ENCODE measurements at regions not wholly inside any gene's neighbourhood (a gene's known extent, or its start where the extent isn't known, plus 50 kb on each side); places are given as distances from the start of the nearest gene placed in this dataset.

GRCh38 chr2:187879491-187879890 is 325.3 kb upstream of the TFPI start:
- Histone ChIP-seq H3K4me3 (ENCODE audit: insufficient read depth in 1 of 2, low read depth in 1 of 2, low read length in 2 of 2) (no peak overlapping the region), H3K36me3 (ENCODE audit: control insufficient read depth in 1 of 2, insufficient read depth in 2 of 2, low read depth in 1 of 2, low read length in 2 of 2) (no peaks in the 10 kb centered on the region), H3K79me1 (replicated peaks; ENCODE audit: low read length, poor library complexity, severe bottlenecking) (no peaks in the 10 kb centered on the region), H3K4me1 (ENCODE audit: control insufficient read depth, insufficient read depth, low read depth, low read length) (no peaks in the 10 kb centered on the region), H3K4ac (ENCODE audit: low read depth in 1 of 2, low read length in 2 of 2) (no peak overlapping the region), H2BK5ac (ENCODE audit: low read depth, low read length, poor library complexity, severe bottlenecking) (no peak overlapping the region), H3K14ac (ENCODE audit: low read length in 2 of 2) (no peak overlapping the region), H3K18ac (ENCODE audit: low read depth in 1 of 2, low read length in 2 of 2) (no peak overlapping the region), H3K27ac (ENCODE audit: low read length, poor library complexity, severe bottlenecking) (no peak overlapping the region), H3K9me3 (ENCODE audit: control insufficient read depth, low read length) (no peaks in the 10 kb centered on the region), H2BK120ac (ENCODE audit: low read depth, low read length) (no peak overlapping the region), H3K9ac (ENCODE audit: low read length) (no peak overlapping the region), H3K4me2 (ENCODE audit: low read length, poor library complexity, severe bottlenecking) (no peak overlapping the region), H2AFZ (ENCODE audit: low read depth, low read length) (no peak overlapping the region), H3K23ac (ENCODE audit: low read length in 2 of 2) (no peak overlapping the region), H4K8ac (ENCODE audit: low read length) (no peak overlapping the region), H3K27me3 (ENCODE audit: control insufficient read depth in 1 of 2, insufficient read depth in 1 of 2, low read length in 2 of 2) (no peaks in the 10 kb centered on the region), H4K91ac (ENCODE audit: low read length) (no peak overlapping the region), H2BK12ac (ENCODE audit: low read length in 2 of 2) (no peak overlapping the region), H2AK5ac (ENCODE audit: low read length, severe bottlenecking) (no peak overlapping the region), H2BK15ac (ENCODE audit: low read depth, poor library complexity, severe bottlenecking) (no peak overlapping the region)
- no peak for DNase-seq
- WGBS, result 80% methylated on average over 1 of the region's 7 CpGs

DNA sequence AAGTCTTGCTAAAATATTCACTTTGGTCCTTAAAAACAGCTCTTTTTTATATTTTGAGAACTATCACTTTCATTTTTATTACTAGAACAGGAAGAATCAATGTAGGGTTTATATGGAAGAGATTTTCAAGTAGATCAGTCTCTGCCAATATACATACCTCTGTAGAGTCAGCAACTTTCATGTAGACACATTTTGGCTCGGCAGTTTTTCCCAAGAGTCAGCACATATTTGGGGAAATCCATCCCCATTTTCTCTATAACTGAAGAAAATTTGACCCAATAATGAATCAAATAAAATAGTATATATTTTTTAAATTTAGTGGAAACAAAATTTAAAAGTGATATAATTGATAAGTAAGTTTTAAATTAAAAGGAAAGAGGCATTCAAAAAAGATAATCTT is 329.8 kb upstream of the TFPI start:
- no peaks in the 10 kb centered on the region for H3K36me3 ChIP-seq (ENCODE audit: control insufficient read depth in 1 of 2, insufficient read depth in 2 of 2, low read depth in 1 of 2, low read length in 2 of 2)
- H3K4ac ChIP-seq (ENCODE audit: low read depth in 1 of 2, low read length in 2 of 2), result no peak overlapping the region
- no peak overlapping the region for H2BK5ac ChIP-seq (ENCODE audit: low read depth, low read length, poor library complexity, severe bottlenecking)
- no peak overlapping the region for H3K14ac ChIP-seq (ENCODE audit: low read length in 2 of 2)
- H2AFZ ChIP-seq (ENCODE audit: low read depth, low read length), result no peak overlapping the region
- H2BK12ac ChIP-seq (ENCODE audit: low read length in 2 of 2), result no peak overlapping the region
- no peak overlapping the region for H2BK15ac ChIP-seq (ENCODE audit: low read depth, poor library complexity, severe bottlenecking)
- H3K23ac ChIP-seq (ENCODE audit: low read length in 2 of 2), result no peak overlapping the region
- WGBS, result 100% methylated on average over 1 of the region's 1 CpG
- no peak for DNase-seq
- H3K18ac ChIP-seq (ENCODE audit: low read depth in 1 of 2, low read length in 2 of 2), result no peak overlapping the region
- H2AK5ac ChIP-seq (ENCODE audit: low read length, severe bottlenecking), result no peak overlapping the region
- no peak overlapping the region for H3K9ac ChIP-seq (ENCODE audit: low read length)
- no peaks in the 10 kb centered on the region for H3K79me1 ChIP-seq (replicated peaks; ENCODE audit: low read length, poor library complexity, severe bottlenecking)
- H3K27ac ChIP-seq (ENCODE audit: low read length, poor library complexity, severe bottlenecking), result no peak overlapping the region
- no peak overlapping the region for H3K4me2 ChIP-seq (ENCODE audit: low read length, poor library complexity, severe bottlenecking)
- H4K91ac ChIP-seq (ENCODE audit: low read length), result no peak overlapping the region
- no peaks in the 10 kb centered on the region for H3K9me3 ChIP-seq (ENCODE audit: control insufficient read depth, low read length)
- H3K4me1 ChIP-seq (ENCODE audit: control insufficient read depth, insufficient read depth, low read depth, low read length), result no peaks in the 10 kb centered on the region
- no peak overlapping the region for H3K4me3 ChIP-seq (ENCODE audit: insufficient read depth in 1 of 2, low read depth in 1 of 2, low read length in 2 of 2)
- H2BK120ac ChIP-seq (ENCODE audit: low read depth, low read length), result no peak overlapping the region
- H3K27me3 ChIP-seq (ENCODE audit: control insufficient read depth in 1 of 2, insufficient read depth in 1 of 2, low read length in 2 of 2), result no peaks in the 10 kb centered on the region
- no peak overlapping the region for H4K8ac ChIP-seq (ENCODE audit: low read length)

GRCh38 chr2:187890690-187891089 is 336.5 kb upstream of the TFPI start:
- Histone ChIP-seq H3K27ac (ENCODE audit: low read length, poor library complexity, severe bottlenecking) (no peak overlapping the region), H4K8ac (ENCODE audit: low read length) (no peak overlapping the region), H2BK5ac (ENCODE audit: low read depth, low read length, poor library complexity, severe bottlenecking) (no peak overlapping the region), H3K4me2 (ENCODE audit: low read length, poor library complexity, severe bottlenecking) (no peak overlapping the region), H3K14ac (ENCODE audit: low read length in 2 of 2) (no peak overlapping the region), H3K4me1 (ENCODE audit: control insufficient read depth, insufficient read depth, low read depth, low read length) (no peaks in the 10 kb centered on the region), H3K18ac (ENCODE audit: low read depth in 1 of 2, low read length in 2 of 2) (no peak overlapping the region), H3K4me3 (ENCODE audit: insufficient read depth in 1 of 2, low read depth in 1 of 2, low read length in 2 of 2) (no peak overlapping the region), H2BK120ac (ENCODE audit: low read depth, low read length) (no peak overlapping the region), H2AK5ac (ENCODE audit: low read length, severe bottlenecking) (no peak overlapping the region), H3K23ac (ENCODE audit: low read length in 2 of 2) (no peak overlapping the region), H3K9ac (ENCODE audit: low read length) (no peak overlapping the region), H3K27me3 (ENCODE audit: control insufficient read depth in 1 of 2, insufficient read depth in 1 of 2, low read length in 2 of 2) (no peaks in the 10 kb centered on the region), H3K9me3 (ENCODE audit: control insufficient read depth, low read length) (no peaks in the 10 kb centered on the region), H4K91ac (ENCODE audit: low read length) (no peak overlapping the region), H3K36me3 (ENCODE audit: control insufficient read depth in 1 of 2, insufficient read depth in 2 of 2, low read depth in 1 of 2, low read length in 2 of 2) (no peaks in the 10 kb centered on the region), H3K79me1 (replicated peaks; ENCODE audit: low read length, poor library complexity, severe bottlenecking) (no peaks in the 10 kb centered on the region), H2AFZ (ENCODE audit: low read depth, low read length) (no peak overlapping the region), H2BK15ac (ENCODE audit: low read depth, poor library complexity, severe bottlenecking) (no peak overlapping the region), H2BK12ac (ENCODE audit: low read length in 2 of 2) (no peak overlapping the region), H3K4ac (ENCODE audit: low read depth in 1 of 2, low read length in 2 of 2) (no peak overlapping the region)
- DNase-seq, result no peak
- WGBS, result 67% methylated on average over 2 of the region's 2 CpGs

DNA sequence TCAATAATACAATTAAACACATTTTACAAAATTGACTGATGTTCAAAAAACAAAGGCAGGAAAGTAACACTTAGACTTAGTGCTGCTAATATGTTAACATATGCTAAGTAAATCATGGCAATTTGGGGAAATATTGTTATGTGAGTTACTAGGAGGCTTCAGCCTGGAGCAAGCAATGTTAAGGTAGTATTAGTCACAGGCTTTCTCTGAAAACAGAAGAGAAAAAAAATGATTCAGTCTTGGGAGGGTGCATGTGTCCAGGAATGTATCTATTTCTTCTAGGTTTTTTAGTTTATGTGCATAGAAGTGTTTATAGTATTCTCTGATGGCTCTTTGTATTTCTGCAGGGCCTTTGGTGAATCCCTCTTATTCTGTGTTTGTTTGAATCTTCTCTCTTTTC is 345.8 kb upstream of the TFPI start:
- no peaks in the 10 kb centered on the region for H3K27me3 ChIP-seq (ENCODE audit: control insufficient read depth in 1 of 2, insufficient read depth in 1 of 2, low read length in 2 of 2)
- no peak overlapping the region for H3K4me3 ChIP-seq (ENCODE audit: insufficient read depth in 1 of 2, low read depth in 1 of 2, low read length in 2 of 2)
- H3K14ac ChIP-seq (ENCODE audit: low read length in 2 of 2), result no peak overlapping the region
- H3K4me2 ChIP-seq (ENCODE audit: low read length, poor library complexity, severe bottlenecking), result no peak overlapping the region
- no peak overlapping the region for H2BK5ac ChIP-seq (ENCODE audit: low read depth, low read length, poor library complexity, severe bottlenecking)
- H3K18ac ChIP-seq (ENCODE audit: low read depth in 1 of 2, low read length in 2 of 2), result no peak overlapping the region
- H3K79me1 ChIP-seq (replicated peaks; ENCODE audit: low read length, poor library complexity, severe bottlenecking), result no peaks in the 10 kb centered on the region
- no peak overlapping the region for H3K23ac ChIP-seq (ENCODE audit: low read length in 2 of 2)
- no peaks in the 10 kb centered on the region for H3K36me3 ChIP-seq (ENCODE audit: control insufficient read depth in 1 of 2, insufficient read depth in 2 of 2, low read depth in 1 of 2, low read length in 2 of 2)
- no peak overlapping the region for H2BK120ac ChIP-seq (ENCODE audit: low read depth, low read length)
- H3K27ac ChIP-seq (ENCODE audit: low read length, poor library complexity, severe bottlenecking), result no peak overlapping the region
- H4K8ac ChIP-seq (ENCODE audit: low read length), result no peak overlapping the region
- no peak overlapping the region for H2AK5ac ChIP-seq (ENCODE audit: low read length, severe bottlenecking)
- peaks cover 4% of the 10 kb centered on the region for H3K9me3 ChIP-seq (ENCODE audit: control insufficient read depth, low read length)
- no peak overlapping the region for H3K9ac ChIP-seq (ENCODE audit: low read length)
- H2BK15ac ChIP-seq (ENCODE audit: low read depth, poor library complexity, severe bottlenecking), result no peak overlapping the region
- H2BK12ac ChIP-seq (ENCODE audit: low read length in 2 of 2), result no peak overlapping the region
- no peaks in the 10 kb centered on the region for H3K4me1 ChIP-seq (ENCODE audit: control insufficient read depth, insufficient read depth, low read depth, low read length)
- no peak for DNase-seq
- H4K91ac ChIP-seq (ENCODE audit: low read length), result no peak overlapping the region
- no peak overlapping the region for H2AFZ ChIP-seq (ENCODE audit: low read depth, low read length)
- no peak overlapping the region for H3K4ac ChIP-seq (ENCODE audit: low read depth in 1 of 2, low read length in 2 of 2)
